Transverse colon (tissue), 4 donors: ENCODE measurements at regions not wholly inside any gene's neighbourhood (a gene's known extent, or its start where the extent isn't known, plus 50 kb on each side); places are given as distances from the start of the nearest gene placed in this dataset.

Experiments
- DNase-seq: peaks from one replicate; pipeline ENCODE4 v3.0.0-alpha.2; 2019
- H3K27ac ChIP-seq, 4 donors: fragments of 200-600 bp; sonication (generic); 2 replicates each; pipeline ENCODE4 v1.5.1; 2016 to 2018; ENCODE audit warnings: inconsistent platforms in 4 of 4
- H3K27me3 ChIP-seq: fragments of 200-600 bp; sonication (generic); 2 replicates; pipeline ENCODE4 v1.5.1; 2017; ENCODE audit warnings: inconsistent platforms
- H3K36me3 ChIP-seq, 4 donors: fragments of 200-600 bp; sonication (generic); 2 replicates each; pipeline ENCODE4 v1.5.1; 2017 to 2019; ENCODE audit warnings: inconsistent platforms in 4 of 4
- H3K4me1 ChIP-seq, 4 donors: fragments of 200-600 bp; sonication (generic); 2 replicates each; pipeline ENCODE4 v1.5.1; 2017 to 2020; ENCODE audit warnings: inconsistent platforms in 4 of 4
- H3K4me3 ChIP-seq, 4 donors: fragments of 200-600 bp; sonication (generic); 1 replicate in 1 of 4; 2 replicates in 3 of 4; pipeline versions ENCODE4 v1.5.1 to v1.6.1; 2017 to 2019; ENCODE audit warnings: inconsistent platforms in 4 of 4
- H3K9me3 ChIP-seq, 2 donors: fragments of 200-600 bp; sonication (generic); 2 replicates each; pipeline ENCODE4 v1.5.1; 2017 to 2019; ENCODE audit warnings: inconsistent platforms in 2 of 2
- CTCF ChIP-seq, 5 experiments: fragments of 200-600 bp in 3 of 5; fragments of 450-650 bp in 2 of 5; sonication (generic) in 3 of 5; IDR thresholded peaks; 1 replicate in 2 of 5; 2 replicates in 3 of 5; pipeline ENCODE4 v1.5.1; 2016 to 2017; ENCODE audit warnings: antibody characterized with exemption in 5 of 5, inconsistent platforms in 3 of 5, mild to moderate bottlenecking in 2 of 5, moderate library complexity in 1 of 5
- EP300 ChIP-seq: sonication (generic); formaldehyde crosslinking; IDR thresholded peaks from one replicate; pipeline ENCODE4 v1.6.1; 2017; ENCODE audit warnings: antibody characterized with exemption, low read depth
- POLR2A ChIP-seq: fragments of 450-650 bp; IDR thresholded peaks from one replicate; pipeline ENCODE4 v1.6.1; 2016; ENCODE audit warnings: antibody characterized with exemption, mild to moderate bottlenecking, moderate library complexity
- POLR2AphosphoS5 ChIP-seq, 3 donors: sonication (generic); formaldehyde crosslinking; IDR thresholded peaks; one replicate each; pipeline ENCODE4 v1.6.1; 2016; ENCODE audit warnings: antibody characterized with exemption in 3 of 3
- WGBS, 2 donors: methylation state at CpG; one replicate each; pipeline ENCODE4 v1.1.5; 2018; ENCODE audit warnings: low coverage in 1 of 2; 5-methylcytosine and 5-hydroxymethylcytosine counted together
- in situ Hi-C, 4 donors: fragments of 200-750 bp; cut with MboI; loops; one replicate each; pipeline versions ENCODE4 v1.15.0 to v1.15.1; 2017; ENCODE audit warnings: low sequenced_read_pairs in 3 of 4, low pct_ligation_motif_present in 1 of 4, low pct_unique_long_range_greater_than_20kb in 1 of 4
- intact Hi-C: fragments of 100-400 bp; cut with DNase I; formaldehyde crosslinking; loops from one replicate; pipeline ENCODE4 v1.15.1; 2023; ENCODE audit warnings: low total_unique reads

GRCh38 chr11:81839016-81839415 is 894.6 kb downstream of the FAM181B start:
- Histone ChIP-seq H3K4me3 (no peak overlapping the region), H3K4me1 (no peaks in the 10 kb centered on the region), H3K27ac (no peak overlapping the region), H3K9me3 (no peaks in the 10 kb centered on the region), H3K27me3 (no peaks in the 10 kb centered on the region), H3K36me3 (no peaks in the 10 kb centered on the region)
- in situ Hi-C loops (no loop called here), intact Hi-C loops (no loop called here)
- 90 to 96% methylated on average over 2 to 3 of the region's 3 CpGs for WGBS, 2 donors
- no peak for DNase-seq
- TF ChIP-seq POLR2A (no peak), POLR2AphosphoS5 (IDR thresholded peaks at IDR 0.05) (no peak), CTCF (IDR thresholded peaks at IDR 0.05) (no peak), EP300 (no peak)

- no peaks in the 10 kb centered on the region for H3K27me3 ChIP-seq
- no peak overlapping the region for H3K27ac ChIP-seq
- H3K9me3 ChIP-seq = peaks cover 0 to 11% of the 10 kb centered on the region in 2 donors
- no peak overlapping the region for H3K4me3 ChIP-seq
- intact Hi-C loops = no loop called here
- in situ Hi-C loops = no loop called here
- H3K36me3 ChIP-seq = no peaks in the 10 kb centered on the region
- H3K4me1 ChIP-seq = no peaks in the 10 kb centered on the region
- no peak for TF ChIP-seq CTCF (IDR thresholded peaks at IDR 0.05)
- TF ChIP-seq POLR2AphosphoS5 (IDR thresholded peaks at IDR 0.05) = no peak
- DNase-seq = no peak
Observed at GRCh38 chr11:81829976-81830375, 903.7 kb downstream of the FAM181B start.

DNA sequence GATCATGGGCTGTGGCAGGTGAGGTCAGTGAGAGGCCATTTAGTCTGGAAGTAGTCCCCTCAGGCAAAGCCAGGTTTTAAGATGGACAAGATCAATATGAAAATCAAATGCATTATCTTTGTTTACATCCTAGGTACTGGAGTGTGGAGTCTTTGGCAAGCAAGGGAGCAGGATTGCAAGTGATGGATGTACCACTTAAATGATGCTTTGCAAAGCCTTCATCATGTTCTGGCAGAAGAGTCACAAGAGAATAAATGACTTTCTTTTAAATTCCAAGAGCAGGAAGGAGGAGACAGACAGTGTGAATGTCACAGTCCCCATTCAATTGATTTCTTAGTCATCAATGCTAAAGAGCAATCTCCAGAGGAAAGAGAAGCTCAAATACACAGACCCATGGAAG is 908.3 kb downstream of the FAM181B start:
- Histone ChIP-seq H3K4me1 (no peaks in the 10 kb centered on the region), H3K9me3 (no peaks in the 10 kb centered on the region), H3K36me3 (no peaks in the 10 kb centered on the region), H3K4me3 (no peak overlapping the region), H3K27ac (no peak overlapping the region), H3K27me3 (no peaks in the 10 kb centered on the region)
- DNase-seq = no peak
- in situ Hi-C loops = no loop called here
- no peak for TF ChIP-seq CTCF (IDR thresholded peaks at IDR 0.05)
- intact Hi-C loops = no loop called here

- Histone ChIP-seq H3K27ac (no peak overlapping the region), H3K27me3 (no peaks in the 10 kb centered on the region), H3K9me3 (no peaks in the 10 kb centered on the region), H3K4me3 (no peak overlapping the region), H3K4me1 (no peaks in the 10 kb centered on the region), H3K36me3 (no peaks in the 10 kb centered on the region)
- in situ Hi-C loops = no loop called here
- TF ChIP-seq POLR2A (no peak), CTCF (IDR thresholded peaks at IDR 0.05) (no peak), POLR2AphosphoS5 (IDR thresholded peaks at IDR 0.05) (no peak), EP300 (no peak)
- intact Hi-C loops = no loop called here
- WGBS, 2 donors = 50 to 91% methylated on average over 1 to 2 of the region's 2 CpGs
- no peak for DNase-seq
Observed at GRCh38 chr11:81819462-81819861, 914.2 kb downstream of the FAM181B start.
